ENCODE measurements at regions not wholly inside any gene's neighbourhood (a gene's known extent, or its start where the extent isn't known, plus 50 kb on each side); places are given as distances from the start of the nearest gene placed in this dataset.
"Not testable (repeated sequence)": the region's sequence is repeated elsewhere in the genome, so short reads cannot be mapped to it uniquely, and the experiment has no call there.

DNA sequence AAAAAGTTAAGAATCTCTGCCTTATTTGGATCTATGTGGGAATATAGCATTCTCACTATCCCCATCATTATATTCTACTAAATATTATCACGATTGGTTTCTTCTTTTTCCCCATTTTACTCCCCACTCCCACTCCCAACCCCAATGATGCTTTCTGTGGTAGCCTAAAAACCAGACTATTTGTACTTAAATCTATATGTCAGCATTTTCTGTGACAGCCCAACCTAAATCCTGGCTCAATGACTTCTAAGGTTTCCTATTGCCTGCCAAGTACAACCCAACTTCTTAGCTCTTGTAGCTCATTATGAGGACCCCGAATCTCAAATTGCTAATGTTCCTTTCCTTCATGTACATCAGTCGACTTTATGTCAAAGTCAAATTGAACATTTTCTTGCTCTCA is 598.6 kb downstream of the XPNPEP1 start:
- H3K4me1 ChIP-seq (replicated peaks in 1 of 2), result no peaks in the 10 kb centered on the region
- no peak overlapping the region for H3K27ac ChIP-seq
- 0 to 91% (median 70%) methylated on average over 1 to 3 of the region's 3 CpGs; no CpG with 5 or more reads in 2 of the 10 experiments for WGBS, 10 experiments
- in situ Hi-C loops (cut with MboI; ENCODE audit: low pct_unique_long_range_greater_than_20kb in 2 of 9, low sequenced_read_pairs in 9 of 9, unreplicated experiment in 9 of 9), result no loop called here
- no peak for ATAC-seq (replicated peaks in 6 of 8)
- H3K4me3 ChIP-seq, result no peak overlapping the region

DNA sequence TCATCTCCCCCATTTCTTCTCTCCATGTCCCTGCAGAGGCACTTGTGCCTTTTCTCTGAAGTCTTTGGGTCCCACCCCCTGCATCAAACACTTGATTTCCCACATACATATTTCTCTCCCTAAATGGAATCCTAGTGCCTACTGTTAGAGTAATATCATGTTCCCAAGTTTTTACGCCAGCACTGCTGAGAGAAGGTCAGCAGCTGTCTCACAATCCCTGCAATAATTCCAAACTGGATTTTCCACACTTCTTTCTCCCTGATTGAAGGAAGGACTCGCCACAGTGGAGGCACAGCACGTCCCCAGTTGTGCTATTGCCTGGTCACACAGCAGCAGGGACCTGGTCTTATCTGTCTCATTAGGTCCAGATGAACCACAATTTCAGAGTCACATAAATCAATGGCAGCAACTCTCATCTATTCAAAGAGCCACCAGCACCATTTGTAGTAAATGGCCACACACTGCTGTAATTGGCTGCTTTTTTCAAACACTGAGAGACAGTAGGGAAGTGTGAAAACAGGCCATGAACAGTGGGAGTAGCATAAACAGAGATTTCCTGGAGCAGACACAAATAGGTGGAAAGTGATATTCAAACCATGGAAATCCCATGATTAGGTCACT is 605.5 kb downstream of the XPNPEP1 start:
- Histone ChIP-seq H3K4me3 (no peak overlapping the region), H3K27ac (no peak overlapping the region), H3K4me1 (replicated peaks in 1 of 2) (peaks cover 0 to 5% of the 10 kb centered on the region in 2 donors)
- ATAC-seq (replicated peaks in 6 of 8), result peak in 5 of 8 experiments; percentile 33 to 72 (median 55)
- 70 to 90% (median 77%) methylated on average over 1 to 3 of the region's 3 CpGs; no CpG with 5 or more reads in 4 of the 10 experiments for WGBS, 10 experiments
- in situ Hi-C loops (cut with MboI; ENCODE audit: low pct_unique_long_range_greater_than_20kb in 2 of 9, low sequenced_read_pairs in 9 of 9, unreplicated experiment in 9 of 9), result no loop called here

DNA sequence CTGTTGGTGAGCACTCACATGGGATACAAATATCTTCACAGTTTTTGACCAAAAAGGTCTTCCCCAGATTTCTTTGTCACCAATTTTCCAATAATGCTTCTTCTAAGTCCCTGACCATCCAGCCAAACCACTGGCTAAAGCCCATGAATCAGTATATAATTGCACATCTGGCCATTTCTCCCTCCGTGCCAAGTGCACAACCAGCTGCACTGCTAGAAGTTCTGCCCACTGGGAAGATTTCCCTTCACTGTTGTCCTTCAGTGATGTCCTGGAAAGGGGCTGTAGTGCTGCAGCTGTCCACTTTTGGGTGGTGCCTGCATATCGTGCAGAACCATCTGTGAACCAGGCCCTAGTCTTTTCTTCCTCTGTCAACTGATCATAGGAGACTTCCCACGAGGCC is 609.3 kb downstream of the XPNPEP1 start:
- ATAC-seq (replicated peaks in 6 of 8); in situ Hi-C loops (cut with MboI; ENCODE audit: low pct_unique_long_range_greater_than_20kb in 2 of 9, low sequenced_read_pairs in 9 of 9, unreplicated experiment in 9 of 9); H3K4me1 ChIP-seq (replicated peaks in 1 of 2); H3K4me3 ChIP-seq; H3K27ac ChIP-seq: not testable (repeated sequence)
- 0 to 100% (median 83%) methylated on average over 1 to 2 of the region's 3 CpGs; no CpG with 5 or more reads in 5 of the 10 experiments for WGBS, 10 experiments

DNA sequence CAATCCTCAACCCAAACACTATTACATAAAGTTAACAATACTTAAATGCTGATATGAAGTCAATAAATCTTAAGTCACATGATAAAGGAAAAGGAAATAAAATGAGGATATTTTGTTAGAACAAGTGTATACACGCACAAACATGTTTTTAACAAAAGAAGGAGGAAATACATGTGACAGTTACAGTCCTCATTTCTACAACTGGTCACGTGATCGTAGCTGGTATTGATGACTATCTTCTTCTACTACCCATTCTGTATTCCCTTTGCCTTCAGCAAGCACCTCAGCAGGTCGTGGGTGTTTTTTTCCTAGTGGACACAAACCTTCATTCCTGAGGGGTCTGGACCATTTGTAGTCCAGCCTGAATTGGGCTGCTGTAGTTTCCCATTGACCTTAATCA is 610.8 kb downstream of the XPNPEP1 start:
- H3K27ac ChIP-seq; in situ Hi-C loops (cut with MboI; ENCODE audit: low pct_unique_long_range_greater_than_20kb in 2 of 9, low sequenced_read_pairs in 9 of 9, unreplicated experiment in 9 of 9); H3K4me3 ChIP-seq; H3K4me1 ChIP-seq (replicated peaks in 1 of 2); ATAC-seq (replicated peaks in 6 of 8): not testable (repeated sequence)
- 22 to 90% (median 80%) methylated on average over 1 to 4 of the region's 4 CpGs; no CpG with 5 or more reads in 1 of the 10 experiments for WGBS, 10 experiments

DNA sequence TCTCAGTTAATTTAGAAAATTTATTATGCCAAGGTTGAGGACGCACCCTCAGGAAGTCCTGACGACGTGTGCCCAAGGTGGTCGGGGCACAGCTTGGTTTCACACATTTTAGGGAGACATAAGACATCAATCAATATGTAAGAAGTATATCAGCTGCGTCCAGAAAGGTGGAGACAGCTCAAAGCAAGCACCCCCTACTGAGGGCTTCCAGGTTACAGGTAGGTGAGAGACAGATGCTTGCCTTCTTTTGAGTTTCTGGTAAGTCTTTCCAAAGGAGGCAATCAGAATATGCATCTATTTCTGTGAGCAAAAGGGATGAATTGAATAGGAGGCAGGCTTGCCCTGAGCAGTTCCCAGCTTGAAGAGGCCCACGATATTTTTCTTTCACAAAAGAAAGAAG is 614.3 kb downstream of the XPNPEP1 start:
- H3K27ac ChIP-seq, result no peak overlapping the region
- H3K4me3 ChIP-seq, result no peak overlapping the region
- no peak for ATAC-seq (replicated peaks in 6 of 8)
- WGBS, 10 experiments, result 57 to 92% (median 76%) methylated on average over 1 to 6 of the region's 6 CpGs; no CpG with 5 or more reads in 3 of the 10 experiments
- in situ Hi-C loops (cut with MboI; ENCODE audit: low pct_unique_long_range_greater_than_20kb in 2 of 9, low sequenced_read_pairs in 9 of 9, unreplicated experiment in 9 of 9), result no loop called here
- no peaks in the 10 kb centered on the region for H3K4me1 ChIP-seq (replicated peaks in 1 of 2)

DNA sequence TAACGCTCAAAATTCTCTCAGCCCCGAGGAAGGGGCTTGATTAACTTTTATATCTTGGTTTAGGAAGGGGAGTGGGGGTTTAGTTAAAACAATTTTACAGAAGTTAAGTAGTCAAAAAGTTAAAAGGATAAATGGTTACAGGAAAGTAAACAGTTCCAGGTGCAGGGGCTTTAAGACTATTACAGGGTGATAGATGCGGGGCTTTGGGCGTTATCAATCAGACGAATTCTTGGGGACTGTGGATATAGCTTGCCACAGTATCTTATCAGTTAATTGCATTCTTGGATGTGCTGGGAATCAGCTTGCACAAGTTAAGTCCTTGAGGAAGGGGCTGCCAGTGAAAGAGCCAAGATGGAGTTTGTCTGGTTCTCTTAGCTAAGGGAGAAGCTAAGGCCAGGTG is 616.2 kb downstream of the XPNPEP1 start:
- H3K4me3 ChIP-seq; ATAC-seq (replicated peaks in 6 of 8); in situ Hi-C loops (cut with MboI; ENCODE audit: low pct_unique_long_range_greater_than_20kb in 2 of 9, low sequenced_read_pairs in 9 of 9, unreplicated experiment in 9 of 9); H3K4me1 ChIP-seq (replicated peaks in 1 of 2); H3K27ac ChIP-seq: not testable (repeated sequence)
- WGBS, 10 experiments, result 50 to 100% (median 89%) methylated on average over 2 to 5 of the region's 5 CpGs; no CpG with 5 or more reads in 2 of the 10 experiments

DNA sequence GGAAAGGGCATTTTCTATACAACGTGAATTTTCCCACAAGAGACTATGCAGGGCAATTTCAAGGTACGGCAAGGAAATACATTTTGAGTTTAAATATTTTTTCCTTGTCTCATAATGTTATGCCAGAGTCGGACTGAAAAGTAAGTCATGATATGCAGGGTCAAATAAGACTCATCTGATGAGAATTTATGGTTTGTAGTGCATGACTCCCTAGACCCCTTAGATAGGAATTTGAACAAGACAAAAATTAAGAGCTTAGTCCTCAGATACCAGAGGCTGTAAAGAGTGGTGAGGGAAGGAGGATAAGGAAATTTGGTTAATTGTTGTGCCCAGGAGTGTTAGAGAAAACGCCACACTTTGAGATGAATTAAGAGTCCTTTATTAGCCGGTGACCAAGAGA is 616.6 kb downstream of the XPNPEP1 start:
- Histone ChIP-seq H3K27ac (no peak overlapping the region), H3K4me1 (replicated peaks in 1 of 2) (no peaks in the 10 kb centered on the region), H3K4me3 (no peak overlapping the region)
- in situ Hi-C loops (cut with MboI; ENCODE audit: low pct_unique_long_range_greater_than_20kb in 2 of 9, low sequenced_read_pairs in 9 of 9, unreplicated experiment in 9 of 9), result no loop called here
- no peak for ATAC-seq (replicated peaks in 6 of 8)
- 11 to 90% (median 81%) methylated on average over 2 to 5 of the region's 5 CpGs for WGBS, 10 experiments

DNA sequence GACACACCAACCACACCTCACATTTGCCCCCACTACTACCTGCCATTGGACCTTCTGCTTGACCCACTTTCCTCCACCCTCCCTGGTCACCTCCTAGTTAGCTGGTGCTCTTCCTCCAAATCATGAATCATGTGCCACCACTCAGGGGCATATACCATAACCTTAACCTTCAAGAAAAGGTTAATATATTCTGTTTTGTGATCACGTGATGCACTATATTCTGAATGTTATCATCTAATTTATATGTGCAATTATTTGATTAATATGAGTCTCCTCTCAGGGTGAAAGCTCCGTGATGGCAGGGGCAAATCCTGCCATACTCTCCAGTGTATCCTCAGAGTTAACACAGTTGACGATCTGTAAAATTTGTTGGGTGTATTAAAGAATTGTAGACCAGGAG is 635.5 kb downstream of the XPNPEP1 start:
- no peak for ATAC-seq (replicated peaks in 6 of 8)
- 53 to 100% (median 89%) methylated on average over 1 to 3 of the region's 3 CpGs; no CpG with 5 or more reads in 3 of the 10 experiments for WGBS, 10 experiments
- in situ Hi-C loops (cut with MboI; ENCODE audit: low pct_unique_long_range_greater_than_20kb in 2 of 9, low sequenced_read_pairs in 9 of 9, unreplicated experiment in 9 of 9), result no loop called here

DNA sequence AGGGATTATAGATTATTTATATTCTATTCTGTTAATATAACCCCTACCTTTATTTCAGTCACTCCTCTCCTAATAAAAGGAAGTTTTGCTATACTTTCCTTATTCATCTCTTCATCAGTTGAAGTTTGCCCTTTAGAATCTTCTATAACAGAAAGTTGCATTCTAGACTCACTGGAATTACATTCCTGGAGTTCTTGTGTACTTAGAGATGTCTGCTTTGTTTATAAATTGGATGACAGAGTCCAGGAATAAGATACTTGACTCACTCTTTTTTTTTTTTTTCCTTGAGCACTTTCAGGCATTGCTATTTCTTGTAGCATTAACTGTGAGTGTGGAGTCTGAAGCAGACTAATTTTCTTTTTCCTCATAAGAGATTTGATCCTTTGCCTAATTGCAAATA is 640.8 kb downstream of the XPNPEP1 start:
- H3K4me3 ChIP-seq, result no peak overlapping the region
- in situ Hi-C loops (cut with MboI; ENCODE audit: low pct_unique_long_range_greater_than_20kb in 2 of 9, low sequenced_read_pairs in 9 of 9, unreplicated experiment in 9 of 9), result no loop called here
- ATAC-seq (replicated peaks in 6 of 8), result peak in 1 of 8 experiments; percentile 58
- no peak overlapping the region for H3K27ac ChIP-seq
- H3K4me1 ChIP-seq (replicated peaks in 1 of 2), result no peaks in the 10 kb centered on the region

More for the DNA sequence above, 635.5 kb downstream of the XPNPEP1 start:
- Histone ChIP-seq H3K4me3 (no peak overlapping the region), H3K27ac (no peak overlapping the region), H3K4me1 (replicated peaks in 1 of 2) (no peaks in the 10 kb centered on the region)

DNA sequence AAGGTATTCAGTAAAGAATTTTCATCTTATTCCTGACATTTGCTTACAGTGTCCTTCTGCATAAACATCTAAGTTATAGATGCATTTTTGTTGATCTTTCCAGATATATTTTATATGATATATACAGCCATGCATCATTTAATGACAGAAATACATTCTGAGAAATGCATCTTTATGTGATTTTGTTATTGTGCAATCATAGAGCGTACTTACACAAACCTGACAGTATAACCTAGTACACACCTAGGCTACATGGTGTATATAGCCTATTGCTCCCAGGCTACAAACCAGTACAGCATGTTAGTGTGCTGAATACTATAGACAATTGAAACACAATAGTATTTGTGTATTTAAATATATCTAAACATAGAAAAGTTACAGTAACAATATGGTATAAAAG is 642.0 kb downstream of the XPNPEP1 start:
- H3K27ac ChIP-seq, result no peak overlapping the region
- 20 to 100% (median 95%) methylated on average over 1 of the region's 1 CpG; no CpG with 5 or more reads in 4 of the 10 experiments for WGBS, 10 experiments
- no peak for ATAC-seq (replicated peaks in 6 of 8)

DNA sequence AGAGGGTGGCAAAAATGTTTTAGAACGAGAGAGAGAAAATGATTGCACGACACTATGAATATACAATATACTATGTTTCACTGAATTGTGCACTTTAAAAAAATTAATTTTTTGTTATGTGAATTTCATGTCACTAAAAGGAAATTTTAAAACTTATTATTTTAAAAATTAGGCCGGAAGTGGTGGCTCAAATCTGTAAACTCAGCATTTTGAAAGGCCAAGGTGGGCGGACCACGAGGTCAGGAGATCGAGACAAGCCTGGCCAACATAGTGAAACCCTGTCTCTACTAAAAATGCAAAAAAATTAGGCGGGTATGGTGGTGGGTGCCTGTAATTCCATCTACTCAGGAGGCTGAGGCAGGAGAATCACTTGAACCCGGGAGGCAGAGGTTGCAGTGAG is 642.5 kb downstream of the XPNPEP1 start:
- WGBS, 10 experiments, result 56 to 100% (median 88%) methylated on average over 2 to 7 of the region's 8 CpGs
- ATAC-seq (replicated peaks in 6 of 8), result no peak
- in situ Hi-C loops (cut with MboI; ENCODE audit: low pct_unique_long_range_greater_than_20kb in 2 of 9, low sequenced_read_pairs in 9 of 9, unreplicated experiment in 9 of 9), result no loop called here
- Histone ChIP-seq H3K4me1 (replicated peaks in 1 of 2) (no peaks in the 10 kb centered on the region), H3K4me3 (no peak overlapping the region), H3K27ac (no peak overlapping the region)

More for the DNA sequence above, 642.0 kb downstream of the XPNPEP1 start:
- Histone ChIP-seq H3K4me1 (replicated peaks in 1 of 2) (no peaks in the 10 kb centered on the region), H3K4me3 (no peak overlapping the region)
- in situ Hi-C loops (cut with MboI; ENCODE audit: low pct_unique_long_range_greater_than_20kb in 2 of 9, low sequenced_read_pairs in 9 of 9, unreplicated experiment in 9 of 9), result no loop called here

DNA sequence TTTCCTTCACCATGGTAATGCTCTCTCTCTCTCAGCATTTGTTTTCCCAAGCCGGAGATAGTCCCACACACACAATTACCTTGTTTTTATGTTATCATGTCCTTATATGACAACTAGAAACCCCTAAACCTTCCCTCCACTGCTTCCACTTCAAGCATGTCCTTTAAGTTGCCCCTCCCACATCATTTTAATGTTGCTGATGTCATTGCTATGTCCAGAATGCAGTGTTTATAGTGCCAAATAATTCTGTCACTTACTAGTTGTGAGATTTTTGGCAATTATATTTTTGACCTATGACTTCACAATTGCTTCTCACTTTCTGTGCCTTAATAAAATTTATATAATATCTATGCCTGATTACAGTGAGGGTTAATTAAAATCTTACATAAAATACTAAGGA is 645.9 kb downstream of the XPNPEP1 start:
- Histone ChIP-seq H3K4me1 (replicated peaks in 1 of 2) (no peaks in the 10 kb centered on the region), H3K4me3 (no peak overlapping the region), H3K27ac (no peak overlapping the region)
- ATAC-seq (replicated peaks in 6 of 8), result no peak
- in situ Hi-C loops (cut with MboI; ENCODE audit: low pct_unique_long_range_greater_than_20kb in 2 of 9, low sequenced_read_pairs in 9 of 9, unreplicated experiment in 9 of 9), result no loop called here
- 25 to 100% (median 89%) methylated on average over 1 of the region's 1 CpG; no CpG with 5 or more reads in 3 of the 10 experiments for WGBS, 10 experiments

DNA sequence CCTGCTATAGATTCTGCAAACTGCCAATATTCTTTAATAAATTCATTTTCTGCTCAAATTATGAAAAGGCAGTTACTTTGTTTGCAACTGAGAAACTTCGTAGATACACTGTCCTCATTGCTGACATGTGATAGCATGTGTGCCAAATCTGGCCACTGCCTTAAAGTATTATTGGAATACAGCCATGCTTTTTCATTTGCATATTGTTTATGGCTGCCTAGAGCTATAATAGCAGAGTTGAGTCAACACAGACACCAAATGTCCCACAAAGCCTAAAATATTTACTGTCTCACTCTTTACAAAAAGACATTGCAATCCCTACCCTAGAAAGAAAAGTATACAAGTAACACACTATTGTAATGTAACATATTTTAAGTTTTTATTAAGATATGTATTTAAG is 647.4 kb downstream of the XPNPEP1 start:
- Histone ChIP-seq H3K4me3 (no peak overlapping the region), H3K27ac (no peak overlapping the region), H3K4me1 (replicated peaks in 1 of 2) (no peaks in the 10 kb centered on the region)
- in situ Hi-C loops (cut with MboI; ENCODE audit: low pct_unique_long_range_greater_than_20kb in 2 of 9, low sequenced_read_pairs in 9 of 9, unreplicated experiment in 9 of 9), result no loop called here
- WGBS, 10 experiments, result 0 to 100% (median 13%) methylated on average over 1 of the region's 1 CpG; no CpG with 5 or more reads in 4 of the 10 experiments
- peak in 3 of 8 experiments; percentile 52 to 95 (median 59) for ATAC-seq (replicated peaks in 6 of 8)

DNA sequence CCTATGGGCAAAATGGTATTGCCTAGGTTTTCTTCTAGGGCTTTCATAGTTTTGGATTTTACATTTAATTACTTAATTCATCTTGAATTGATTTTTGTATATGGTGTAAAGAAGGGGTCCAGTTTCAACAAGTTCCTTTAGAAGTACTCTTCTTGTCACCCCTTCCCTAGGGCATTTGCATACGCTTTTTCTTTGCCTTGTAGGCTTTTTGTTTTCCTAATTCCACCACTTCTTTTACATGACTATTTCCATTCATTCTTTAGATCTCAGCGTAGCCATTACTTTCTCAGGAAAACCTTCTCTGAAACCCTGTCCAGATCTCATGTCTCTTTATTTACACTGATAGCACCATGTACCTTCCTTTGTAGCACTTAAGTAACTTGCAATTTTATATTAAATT is 648.6 kb downstream of the XPNPEP1 start:
- no peak overlapping the region for H3K27ac ChIP-seq
- H3K4me3 ChIP-seq, result no peak overlapping the region
- ATAC-seq (replicated peaks in 6 of 8), result no peak
- no peaks in the 10 kb centered on the region for H3K4me1 ChIP-seq (replicated peaks in 1 of 2)
- in situ Hi-C loops (cut with MboI; ENCODE audit: low pct_unique_long_range_greater_than_20kb in 2 of 9, low sequenced_read_pairs in 9 of 9, unreplicated experiment in 9 of 9), result no loop called here
- 38 to 75% (median 48%) methylated on average over 1 to 2 of the region's 2 CpGs for WGBS, 10 experiments
